ENCODE measurements at regions not wholly inside any gene's neighbourhood (a gene's known extent, or its start where the extent isn't known, plus 50 kb on each side); places are given as distances from the start of the nearest gene placed in this dataset.

DNA sequence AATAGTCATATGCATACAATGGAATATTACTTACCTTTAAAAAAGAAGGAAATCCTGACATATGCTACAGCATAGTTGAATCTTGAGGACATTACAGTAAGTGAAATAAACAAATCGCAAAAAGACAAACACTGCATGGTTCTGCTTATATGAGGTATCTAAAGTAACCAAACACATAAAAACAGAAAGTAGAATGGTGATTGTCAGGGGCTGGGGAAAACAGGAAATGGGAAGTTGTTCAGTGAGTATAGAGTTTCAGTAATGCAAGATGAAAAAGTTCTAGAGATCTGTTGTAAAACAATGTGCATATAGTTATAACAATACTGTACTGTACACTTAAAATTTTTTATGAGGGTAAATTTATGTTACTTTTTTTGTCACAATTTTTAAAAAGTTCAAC is 219.4 kb downstream of the KLF5 start:
- Histone ChIP-seq H3K4me3 (ENCODE audit: low read depth, low read length) (no peak overlapping the region), H3K27me3 (ENCODE audit: control insufficient read depth, insufficient read depth, low read length) (no peaks in the 10 kb centered on the region), H3K36me3 (ENCODE audit: control insufficient read depth, insufficient read depth, low read length) (no peaks in the 10 kb centered on the region)
- TF ChIP-seq, protein P1, sequence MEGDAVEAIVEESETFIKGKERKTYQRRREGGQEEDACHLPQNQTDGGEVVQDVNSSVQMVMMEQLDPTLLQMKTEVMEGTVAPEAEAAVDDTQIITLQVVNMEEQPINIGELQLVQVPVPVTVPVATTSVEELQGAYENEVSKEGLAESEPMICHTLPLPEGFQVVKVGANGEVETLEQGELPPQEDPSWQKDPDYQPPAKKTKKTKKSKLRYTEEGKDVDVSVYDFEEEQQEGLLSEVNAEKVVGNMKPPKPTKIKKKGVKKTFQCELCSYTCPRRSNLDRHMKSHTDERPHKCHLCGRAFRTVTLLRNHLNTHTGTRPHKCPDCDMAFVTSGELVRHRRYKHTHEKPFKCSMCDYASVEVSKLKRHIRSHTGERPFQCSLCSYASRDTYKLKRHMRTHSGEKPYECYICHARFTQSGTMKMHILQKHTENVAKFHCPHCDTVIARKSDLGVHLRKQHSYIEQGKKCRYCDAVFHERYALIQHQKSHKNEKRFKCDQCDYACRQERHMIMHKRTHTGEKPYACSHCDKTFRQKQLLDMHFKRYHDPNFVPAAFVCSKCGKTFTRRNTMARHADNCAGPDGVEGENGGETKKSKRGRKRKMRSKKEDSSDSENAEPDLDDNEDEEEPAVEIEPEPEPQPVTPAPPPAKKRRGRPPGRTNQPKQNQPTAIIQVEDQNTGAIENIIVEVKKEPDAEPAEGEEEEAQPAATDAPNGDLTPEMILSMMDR (IDR thresholded peaks at IDR 0.05; ENCODE audit: insufficient read depth, low read length, severe bottlenecking): no peak
- FAIRE-seq: no peak
- no peak for DNase-seq (ENCODE audit: low read depth)

DNA sequence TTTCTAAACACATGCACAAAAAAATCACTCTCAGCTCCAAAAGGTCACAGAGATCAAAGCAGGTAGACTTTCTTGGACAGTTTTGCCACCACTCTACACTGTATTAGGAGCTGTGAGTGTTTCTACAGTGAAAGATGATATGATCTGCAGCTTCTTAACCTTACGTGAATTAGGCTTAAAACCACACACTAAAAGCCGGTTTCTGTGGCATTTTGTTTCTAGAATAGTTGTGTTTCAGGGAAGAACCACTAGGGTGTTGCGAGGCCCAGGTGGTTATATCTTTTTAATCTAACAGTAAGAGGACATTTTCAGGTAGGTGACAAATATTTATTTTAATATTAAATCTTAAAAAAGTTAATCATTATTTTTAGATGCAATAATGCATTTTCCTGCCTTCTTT is 216.4 kb downstream of the KLF5 start:
- no peak overlapping the region for H3K4me3 ChIP-seq (ENCODE audit: low read depth, low read length)
- FAIRE-seq: no peak
- no peaks in the 10 kb centered on the region for H3K27me3 ChIP-seq (ENCODE audit: control insufficient read depth, insufficient read depth, low read length)
- H3K36me3 ChIP-seq (ENCODE audit: control insufficient read depth, insufficient read depth, low read length): no peaks in the 10 kb centered on the region
- no peak for DNase-seq (ENCODE audit: low read depth)
- TF ChIP-seq, protein P1 (IDR thresholded peaks at IDR 0.05; ENCODE audit: insufficient read depth, low read length, severe bottlenecking): no peak

GRCh38 chr13:73274147-73274546 is 215.3 kb downstream of the KLF5 start:
- no peak for FAIRE-seq

GRCh38 chr13:73273745-73274144 is 214.9 kb downstream of the KLF5 start:
- Histone ChIP-seq H3K36me3 (ENCODE audit: control insufficient read depth, insufficient read depth, low read length) (no peaks in the 10 kb centered on the region), H3K4me3 (ENCODE audit: low read depth, low read length) (no peak overlapping the region), H3K27me3 (ENCODE audit: control insufficient read depth, insufficient read depth, low read length) (no peaks in the 10 kb centered on the region)
- DNase-seq (ENCODE audit: low read depth) (peak; percentile 72), FAIRE-seq (no peak)
- TF ChIP-seq, protein P1 (IDR thresholded peaks at IDR 0.05; ENCODE audit: insufficient read depth, low read length, severe bottlenecking): no peak

More at GRCh38 chr13:73274147-73274546, 215.3 kb downstream of the KLF5 start:
- Histone ChIP-seq H3K36me3 (ENCODE audit: control insufficient read depth, insufficient read depth, low read length) (no peaks in the 10 kb centered on the region), H3K4me3 (ENCODE audit: low read depth, low read length) (no peak overlapping the region), H3K27me3 (ENCODE audit: control insufficient read depth, insufficient read depth, low read length) (no peaks in the 10 kb centered on the region)
- no peak for DNase-seq (ENCODE audit: low read depth)
- TF ChIP-seq, protein P1 (IDR thresholded peaks at IDR 0.05; ENCODE audit: insufficient read depth, low read length, severe bottlenecking): no peak

GRCh38 chr13:73273276-73273675 is 214.5 kb downstream of the KLF5 start:
- Histone ChIP-seq H3K27me3 (ENCODE audit: control insufficient read depth, insufficient read depth, low read length) (no peaks in the 10 kb centered on the region), H3K36me3 (ENCODE audit: control insufficient read depth, insufficient read depth, low read length) (no peaks in the 10 kb centered on the region), H3K4me3 (ENCODE audit: low read depth, low read length) (no peak overlapping the region)
- TF ChIP-seq, protein P1 (IDR thresholded peaks at IDR 0.05; ENCODE audit: insufficient read depth, low read length, severe bottlenecking): no peak
- no peak for DNase-seq (ENCODE audit: low read depth)
- FAIRE-seq: no peak

GRCh38 chr13:73272831-73273230 is 214.0 kb downstream of the KLF5 start:
- DNase-seq (ENCODE audit: low read depth) (no peak), FAIRE-seq (no peak)
- Histone ChIP-seq H3K4me3 (ENCODE audit: low read depth, low read length) (no peak overlapping the region), H3K36me3 (ENCODE audit: control insufficient read depth, insufficient read depth, low read length) (no peaks in the 10 kb centered on the region), H3K27me3 (ENCODE audit: control insufficient read depth, insufficient read depth, low read length) (no peaks in the 10 kb centered on the region)
- TF ChIP-seq, protein P1 (IDR thresholded peaks at IDR 0.05; ENCODE audit: insufficient read depth, low read length, severe bottlenecking): no peak
